ENCODE measurements at regions not wholly inside any gene's neighbourhood (a gene's known extent, or its start where the extent isn't known, plus 50 kb on each side); places are given as distances from the start of the nearest gene placed in this dataset.

GRCh38 chr5:161042443-161042842, 190.4 kb upstream of the ATP10B start:
- no peaks in the 10 kb centered on the region for H3K9me3 ChIP-seq (ENCODE audit: insufficient read depth, low read length, severe bottlenecking)
- H3K27me3 ChIP-seq (ENCODE audit: insufficient read depth, low read length, poor library complexity) = no peaks in the 10 kb centered on the region
- no peak overlapping the region for H2AFZ ChIP-seq (ENCODE audit: low read depth, low read length)
- DNase-seq (no peak), ATAC-seq (ENCODE audit: insufficient read depth, low read depth) (no peak)
- H3K4me2 ChIP-seq (ENCODE audit: insufficient read depth, low read length) = no peak overlapping the region
- no peaks in the 10 kb centered on the region for H3K36me3 ChIP-seq (ENCODE audit: insufficient read depth, low read length)
- no peak overlapping the region for H3K27ac ChIP-seq (ENCODE audit: low read length)
- H3K79me2 ChIP-seq (ENCODE audit: insufficient read depth, low read length) = no peaks in the 10 kb centered on the region
- no peaks in the 10 kb centered on the region for H4K20me1 ChIP-seq (ENCODE audit: insufficient read depth, low read length)
- H3K9ac ChIP-seq (ENCODE audit: low read depth, low read length) = no peak overlapping the region
- no peaks in the 10 kb centered on the region for H3K4me1 ChIP-seq (ENCODE audit: insufficient read depth, low read length)
- H3K4me3 ChIP-seq (ENCODE audit: low read depth in 1 of 2, low read length in 2 of 2) = no peak overlapping the region
- TF ChIP-seq EZH2 (IDR thresholded peaks at IDR 0.05; ENCODE audit: borderline replicate concordance, low read depth, low read length, severe bottlenecking) (no peak), CTCF (IDR thresholded peaks at IDR 0.05; ENCODE audit: borderline replicate concordance, extremely low read depth, low read length, poor library complexity, severe bottlenecking) (no peak)

- TF ChIP-seq CTCF (IDR thresholded peaks at IDR 0.05; ENCODE audit: borderline replicate concordance, extremely low read depth, low read length, poor library complexity, severe bottlenecking) (no peak), EZH2 (IDR thresholded peaks at IDR 0.05; ENCODE audit: borderline replicate concordance, low read depth, low read length, severe bottlenecking) (no peak)
- H3K9ac ChIP-seq (ENCODE audit: low read depth, low read length) = no peak overlapping the region
- no peak for ATAC-seq (ENCODE audit: insufficient read depth, low read depth)
- H3K4me1 ChIP-seq (ENCODE audit: insufficient read depth, low read length) = no peaks in the 10 kb centered on the region
- no peak overlapping the region for H2AFZ ChIP-seq (ENCODE audit: low read depth, low read length)
- no peaks in the 10 kb centered on the region for H3K36me3 ChIP-seq (ENCODE audit: insufficient read depth, low read length)
- no peaks in the 10 kb centered on the region for H3K27me3 ChIP-seq (ENCODE audit: insufficient read depth, low read length, poor library complexity)
- H3K4me2 ChIP-seq (ENCODE audit: insufficient read depth, low read length) = no peak overlapping the region
- no peak for DNase-seq
- no peaks in the 10 kb centered on the region for H4K20me1 ChIP-seq (ENCODE audit: insufficient read depth, low read length)
- H3K27ac ChIP-seq (ENCODE audit: low read length) = no peak overlapping the region
- H3K9me3 ChIP-seq (ENCODE audit: insufficient read depth, low read length, severe bottlenecking) = no peaks in the 10 kb centered on the region
- no peaks in the 10 kb centered on the region for H3K79me2 ChIP-seq (ENCODE audit: insufficient read depth, low read length)
- H3K4me3 ChIP-seq (ENCODE audit: low read depth in 1 of 2, low read length in 2 of 2) = no peak overlapping the region
Observed at GRCh38 chr5:161040818-161041217, 188.8 kb upstream of the ATP10B start.

GRCh38 chr5:161036296-161036695, 184.3 kb upstream of the ATP10B start:
- H3K79me2 ChIP-seq (ENCODE audit: insufficient read depth, low read length) = no peaks in the 10 kb centered on the region
- H3K9ac ChIP-seq (ENCODE audit: low read depth, low read length) = no peak overlapping the region

More at GRCh38 chr5:161036296-161036695, 184.3 kb upstream of the ATP10B start:
- no peaks in the 10 kb centered on the region for H4K20me1 ChIP-seq (ENCODE audit: insufficient read depth, low read length)
- no peaks in the 10 kb centered on the region for H3K36me3 ChIP-seq (ENCODE audit: insufficient read depth, low read length)
- TF ChIP-seq CTCF (IDR thresholded peaks at IDR 0.05; ENCODE audit: borderline replicate concordance, extremely low read depth, low read length, poor library complexity, severe bottlenecking) = no peak
- no peak for TF ChIP-seq EZH2 (IDR thresholded peaks at IDR 0.05; ENCODE audit: borderline replicate concordance, low read depth, low read length, severe bottlenecking)
- H3K9me3 ChIP-seq (ENCODE audit: insufficient read depth, low read length, severe bottlenecking) = no peaks in the 10 kb centered on the region
- H3K27me3 ChIP-seq (ENCODE audit: insufficient read depth, low read length, poor library complexity) = no peaks in the 10 kb centered on the region
- ATAC-seq (ENCODE audit: insufficient read depth, low read depth) (no peak), DNase-seq (no peak)
- H3K4me3 ChIP-seq (ENCODE audit: low read depth in 1 of 2, low read length in 2 of 2) = no peak overlapping the region
- H2AFZ ChIP-seq (ENCODE audit: low read depth, low read length) = no peak overlapping the region
- H3K4me1 ChIP-seq (ENCODE audit: insufficient read depth, low read length) = no peaks in the 10 kb centered on the region
- H3K4me2 ChIP-seq (ENCODE audit: insufficient read depth, low read length) = no peak overlapping the region
- H3K27ac ChIP-seq (ENCODE audit: low read length) = no peak overlapping the region

All from DND-41 (cell line).